ENCODE measurements at regions not wholly inside any gene's neighbourhood (a gene's known extent, or its start where the extent isn't known, plus 50 kb on each side); places are given as distances from the start of the nearest gene placed in this dataset.

DNA sequence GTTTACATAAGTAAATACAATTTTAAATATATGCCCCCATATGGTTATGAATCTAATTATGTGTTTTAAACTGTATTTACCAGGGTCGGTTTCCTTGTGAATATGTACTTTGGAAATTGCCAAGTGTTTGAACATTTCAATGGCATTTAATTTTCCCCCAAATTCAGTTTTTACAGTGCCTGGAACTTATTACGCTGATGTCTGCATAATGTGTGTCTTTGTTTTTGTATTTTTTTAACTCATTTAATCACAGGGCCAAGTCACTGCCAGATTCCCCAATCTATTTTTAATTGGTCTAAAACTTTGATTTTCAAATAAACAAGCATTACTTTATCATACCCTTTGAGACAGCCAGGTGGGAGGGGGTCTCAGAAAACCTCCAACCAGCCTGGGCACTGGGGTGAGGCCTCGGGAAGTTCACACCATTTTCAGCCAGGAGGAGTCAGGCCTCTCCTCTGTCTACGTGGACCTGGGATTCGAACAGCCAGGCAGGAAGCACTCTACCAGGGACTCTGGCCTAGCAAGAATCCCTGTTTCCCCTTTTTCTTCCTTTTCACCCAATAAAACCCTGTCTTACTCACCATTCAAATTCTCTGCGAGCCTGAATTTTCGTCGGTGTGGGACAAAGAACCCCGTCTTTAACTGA, 151.5 kb upstream of the COL1A2 start:
- TF ChIP-seq, protein P1, sequence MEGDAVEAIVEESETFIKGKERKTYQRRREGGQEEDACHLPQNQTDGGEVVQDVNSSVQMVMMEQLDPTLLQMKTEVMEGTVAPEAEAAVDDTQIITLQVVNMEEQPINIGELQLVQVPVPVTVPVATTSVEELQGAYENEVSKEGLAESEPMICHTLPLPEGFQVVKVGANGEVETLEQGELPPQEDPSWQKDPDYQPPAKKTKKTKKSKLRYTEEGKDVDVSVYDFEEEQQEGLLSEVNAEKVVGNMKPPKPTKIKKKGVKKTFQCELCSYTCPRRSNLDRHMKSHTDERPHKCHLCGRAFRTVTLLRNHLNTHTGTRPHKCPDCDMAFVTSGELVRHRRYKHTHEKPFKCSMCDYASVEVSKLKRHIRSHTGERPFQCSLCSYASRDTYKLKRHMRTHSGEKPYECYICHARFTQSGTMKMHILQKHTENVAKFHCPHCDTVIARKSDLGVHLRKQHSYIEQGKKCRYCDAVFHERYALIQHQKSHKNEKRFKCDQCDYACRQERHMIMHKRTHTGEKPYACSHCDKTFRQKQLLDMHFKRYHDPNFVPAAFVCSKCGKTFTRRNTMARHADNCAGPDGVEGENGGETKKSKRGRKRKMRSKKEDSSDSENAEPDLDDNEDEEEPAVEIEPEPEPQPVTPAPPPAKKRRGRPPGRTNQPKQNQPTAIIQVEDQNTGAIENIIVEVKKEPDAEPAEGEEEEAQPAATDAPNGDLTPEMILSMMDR (IDR thresholded peaks at IDR 0.05) = no peak
- TF ChIP-seq EP300 (IDR thresholded peaks at IDR 0.05) = no peak
